Astrocyte of the spinal cord (primary cell): ENCODE measurements at regions not wholly inside any gene's neighbourhood (a gene's known extent, or its start where the extent isn't known, plus 50 kb on each side); places are given as distances from the start of the nearest gene placed in this dataset.

Source experiments
- DNase-seq: peaks from one replicate; pipeline ENCODE4 v3.0.0; 2011; ENCODE audit warnings: low read depth, low spot score
- H3K4me3 ChIP-seq: 2 replicates; pipeline ENCODE4 v1.5.1; 2011; ENCODE audit warnings: low read depth, mild to moderate bottlenecking, low read length, moderate library complexity
- in situ Hi-C: cut with HindIII; loops from 2 replicates; pipeline ENCODE4 v1.10.0; 2017; ENCODE audit warnings: low sequenced_read_pairs
- TF ChIP-seq, protein P1 (sequence below): IDR thresholded peaks from 2 replicates; pipeline ENCODE4 v1.5.1; 2012; ENCODE audit warnings: low read depth, mild to moderate bottlenecking, low read length, inconsistent platforms

DNA sequence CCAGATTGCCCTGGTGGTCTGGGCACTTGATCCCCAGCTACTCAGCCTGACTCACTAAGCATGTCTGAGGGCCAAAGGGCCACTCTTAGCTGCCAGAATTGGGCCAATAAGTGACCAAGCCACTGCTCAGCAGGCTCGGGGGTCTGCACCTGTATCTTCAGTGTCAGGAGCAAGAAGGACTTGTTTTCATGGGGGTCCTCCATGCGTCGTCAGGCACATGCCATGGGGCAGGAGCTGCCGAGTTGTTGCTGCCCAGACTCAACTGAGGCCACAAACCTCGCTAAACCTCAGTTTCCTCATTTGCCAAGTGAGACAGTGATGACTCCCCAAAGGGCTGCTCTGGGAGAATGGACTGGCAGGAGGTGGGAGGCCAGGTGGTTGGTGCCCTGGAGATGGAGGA lies 158.6 kb upstream of the GDF10 start:
- no peak overlapping the region for H3K4me3 ChIP-seq
- no peak for DNase-seq
- in situ Hi-C loops = no loop called here
- TF ChIP-seq, protein P1, sequence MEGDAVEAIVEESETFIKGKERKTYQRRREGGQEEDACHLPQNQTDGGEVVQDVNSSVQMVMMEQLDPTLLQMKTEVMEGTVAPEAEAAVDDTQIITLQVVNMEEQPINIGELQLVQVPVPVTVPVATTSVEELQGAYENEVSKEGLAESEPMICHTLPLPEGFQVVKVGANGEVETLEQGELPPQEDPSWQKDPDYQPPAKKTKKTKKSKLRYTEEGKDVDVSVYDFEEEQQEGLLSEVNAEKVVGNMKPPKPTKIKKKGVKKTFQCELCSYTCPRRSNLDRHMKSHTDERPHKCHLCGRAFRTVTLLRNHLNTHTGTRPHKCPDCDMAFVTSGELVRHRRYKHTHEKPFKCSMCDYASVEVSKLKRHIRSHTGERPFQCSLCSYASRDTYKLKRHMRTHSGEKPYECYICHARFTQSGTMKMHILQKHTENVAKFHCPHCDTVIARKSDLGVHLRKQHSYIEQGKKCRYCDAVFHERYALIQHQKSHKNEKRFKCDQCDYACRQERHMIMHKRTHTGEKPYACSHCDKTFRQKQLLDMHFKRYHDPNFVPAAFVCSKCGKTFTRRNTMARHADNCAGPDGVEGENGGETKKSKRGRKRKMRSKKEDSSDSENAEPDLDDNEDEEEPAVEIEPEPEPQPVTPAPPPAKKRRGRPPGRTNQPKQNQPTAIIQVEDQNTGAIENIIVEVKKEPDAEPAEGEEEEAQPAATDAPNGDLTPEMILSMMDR = no peak

DNA sequence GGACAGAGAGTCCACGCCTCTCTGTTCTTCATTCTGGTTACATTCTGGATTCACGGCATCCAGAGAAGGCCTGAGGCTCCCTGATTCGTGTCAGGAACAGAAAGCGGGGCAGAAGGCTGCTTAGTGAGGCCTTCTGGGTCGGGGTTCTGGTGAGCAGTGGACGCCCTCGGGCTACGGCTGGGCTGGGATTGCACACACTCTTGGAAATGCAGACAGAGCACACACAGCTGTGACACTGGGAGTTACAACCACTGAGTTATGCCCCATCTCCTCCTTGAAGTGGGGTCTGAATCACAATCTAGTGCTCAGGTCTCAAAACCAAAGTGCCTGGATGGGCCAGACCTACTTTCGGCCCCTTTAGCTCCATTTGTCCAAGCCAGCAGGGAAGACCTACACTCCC lies 156.9 kb upstream of the GDF10 start:
- in situ Hi-C loops = no loop called here
- H3K4me3 ChIP-seq = no peak overlapping the region
- TF ChIP-seq, protein P1 = no peak
- no peak for DNase-seq

DNA sequence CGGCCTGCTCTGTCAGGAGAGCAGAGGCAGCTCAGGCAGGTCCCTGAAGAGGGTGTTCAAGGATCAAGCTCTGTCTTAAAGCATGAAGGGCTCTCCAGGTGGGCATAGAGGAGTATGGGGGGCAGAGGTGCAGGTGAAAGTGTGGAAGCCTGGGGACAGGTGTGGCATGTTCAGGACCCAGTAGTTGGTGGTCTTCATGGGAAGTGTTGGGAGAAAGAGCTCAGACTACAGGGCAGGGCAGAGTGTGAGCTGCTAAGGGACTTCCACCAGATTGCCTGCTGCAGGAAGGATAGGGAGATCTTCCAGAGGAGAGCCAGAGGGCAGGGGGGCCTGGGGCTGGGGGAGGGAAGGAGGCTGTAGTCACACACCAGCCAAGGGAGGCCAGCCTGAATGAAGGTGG lies 156.5 kb upstream of the GDF10 start:
- no peak overlapping the region for H3K4me3 ChIP-seq
- in situ Hi-C loops = no loop called here
- TF ChIP-seq, protein P1 = no peak
- DNase-seq = no peak

DNA sequence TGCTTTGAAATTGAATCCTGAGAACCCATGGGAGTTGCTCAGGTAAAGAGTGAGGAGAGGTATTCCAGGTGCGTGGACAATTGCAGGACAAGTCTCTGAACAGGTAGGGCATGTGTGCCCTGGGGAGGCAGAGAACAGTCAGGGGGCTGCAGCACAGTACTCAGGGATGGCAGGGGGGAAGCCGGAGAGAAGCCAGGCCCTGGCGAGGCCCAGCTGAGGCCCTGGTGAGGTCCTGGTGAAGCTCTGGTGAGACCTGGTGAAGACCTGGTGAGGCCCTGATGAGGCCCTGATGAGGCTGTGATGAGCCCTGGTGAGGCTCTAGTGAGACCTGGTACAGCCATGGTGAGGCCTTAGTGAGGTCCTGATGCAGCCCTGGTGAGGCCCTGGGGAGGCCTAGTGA lies 155.5 kb upstream of the GDF10 start:
- no peak for DNase-seq
- no peak overlapping the region for H3K4me3 ChIP-seq
- TF ChIP-seq, protein P1 = no peak
- in situ Hi-C loops = no loop called here

DNA sequence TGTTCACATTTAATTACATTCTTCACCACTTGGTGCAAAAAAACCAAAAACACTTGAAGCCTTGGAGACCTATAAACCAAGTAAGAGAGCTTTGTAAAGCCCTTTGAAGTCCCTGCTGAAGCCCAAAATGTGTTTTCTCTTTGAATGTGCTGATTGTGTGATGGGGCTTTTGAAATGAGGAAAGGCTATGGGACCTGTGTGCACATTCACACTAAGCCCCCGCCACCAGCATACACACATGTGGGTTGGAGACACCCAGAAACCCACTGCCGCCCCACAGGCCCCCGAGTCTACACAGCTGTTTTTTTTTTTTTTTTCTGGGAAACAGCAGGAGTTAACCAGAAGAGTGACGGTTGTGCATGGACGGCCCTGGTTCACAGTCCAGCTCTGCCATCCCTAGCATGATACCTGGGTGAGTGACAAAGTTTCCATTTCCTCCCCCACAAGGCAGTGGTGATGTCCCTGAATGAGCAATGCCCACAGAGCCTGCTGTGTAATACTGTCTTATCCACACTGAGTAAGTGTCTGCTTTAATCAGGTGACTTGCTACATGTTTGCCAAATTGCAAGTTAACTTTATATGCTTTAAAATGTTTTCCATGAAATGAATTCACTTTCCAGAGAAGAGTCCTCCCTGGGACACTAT lies 154.6 kb upstream of the GDF10 start:
- H3K4me3 ChIP-seq = no peak overlapping the region
- in situ Hi-C loops = no loop called here
- DNase-seq = no peak
- TF ChIP-seq, protein P1 = no peak

DNA sequence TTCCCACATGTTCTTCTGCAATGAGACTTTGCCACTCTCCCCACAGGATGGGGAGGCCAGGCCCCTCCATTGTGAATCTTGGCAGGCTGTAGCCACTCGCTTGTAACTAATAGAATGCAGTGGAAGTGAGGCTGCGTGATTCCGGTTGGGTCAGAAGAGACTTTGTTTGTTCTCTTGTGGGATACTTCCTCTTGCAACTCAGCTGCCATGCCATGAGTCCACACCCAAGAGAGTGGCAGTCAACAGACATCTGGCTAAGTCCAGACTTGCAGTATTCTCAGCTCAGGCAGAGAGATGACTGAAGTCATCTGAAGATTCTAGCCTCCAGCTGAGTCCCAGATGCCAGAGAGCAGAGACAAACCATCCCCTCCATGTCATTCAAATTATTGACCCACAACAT lies 153.4 kb upstream of the GDF10 start:
- in situ Hi-C loops = no loop called here
- TF ChIP-seq, protein P1 = no peak
- no peak for DNase-seq
- H3K4me3 ChIP-seq = no peak overlapping the region
